HFFc6 (cell line): ENCODE measurements at regions not wholly inside any gene's neighbourhood (a gene's known extent, or its start where the extent isn't known, plus 50 kb on each side); places are given as distances from the start of the nearest gene placed in this dataset.

Experiments used
- DNase-seq: peaks from one replicate; pipeline ENCODE4 v3.0.0-alpha.2; 2018
- H3K27ac Mint-ChIP-seq: 2 replicates; pipeline ENCODE4 v1.8.0; 2020; ENCODE audit warnings: mild to moderate bottlenecking, mixed read lengths
- H3K27me3 Mint-ChIP-seq: 2 replicates; pipeline ENCODE4 v1.8.0; 2021; ENCODE audit warnings: mild to moderate bottlenecking, moderate library complexity, mixed read lengths; ENCODE audit not compliant: insufficient read depth
- H3K36me3 Mint-ChIP-seq: 2 replicates; pipeline ENCODE4 v1.8.0; 2021; ENCODE audit warnings: low read depth, mixed read lengths
- H3K4me1 Mint-ChIP-seq: 2 replicates; pipeline ENCODE4 v1.8.0; 2020; ENCODE audit warnings: low read depth, mixed read lengths
- H3K4me3 Mint-ChIP-seq: 2 replicates; pipeline ENCODE4 v1.8.0; 2020; ENCODE audit warnings: mild to moderate bottlenecking, moderate library complexity, mixed read lengths
- H3K9me3 Mint-ChIP-seq: 2 replicates; pipeline ENCODE4 v1.8.0; 2020; ENCODE audit warnings: mild to moderate bottlenecking, mixed read lengths
- TF ChIP-seq, protein P1 (sequence below): fragments of 200-600 bp; sonication (generic); IDR thresholded peaks from 2 replicates; pipeline ENCODE4 v1.5.0; 2021; ENCODE audit warnings: antibody characterized with exemption, mild to moderate bottlenecking

DNA sequence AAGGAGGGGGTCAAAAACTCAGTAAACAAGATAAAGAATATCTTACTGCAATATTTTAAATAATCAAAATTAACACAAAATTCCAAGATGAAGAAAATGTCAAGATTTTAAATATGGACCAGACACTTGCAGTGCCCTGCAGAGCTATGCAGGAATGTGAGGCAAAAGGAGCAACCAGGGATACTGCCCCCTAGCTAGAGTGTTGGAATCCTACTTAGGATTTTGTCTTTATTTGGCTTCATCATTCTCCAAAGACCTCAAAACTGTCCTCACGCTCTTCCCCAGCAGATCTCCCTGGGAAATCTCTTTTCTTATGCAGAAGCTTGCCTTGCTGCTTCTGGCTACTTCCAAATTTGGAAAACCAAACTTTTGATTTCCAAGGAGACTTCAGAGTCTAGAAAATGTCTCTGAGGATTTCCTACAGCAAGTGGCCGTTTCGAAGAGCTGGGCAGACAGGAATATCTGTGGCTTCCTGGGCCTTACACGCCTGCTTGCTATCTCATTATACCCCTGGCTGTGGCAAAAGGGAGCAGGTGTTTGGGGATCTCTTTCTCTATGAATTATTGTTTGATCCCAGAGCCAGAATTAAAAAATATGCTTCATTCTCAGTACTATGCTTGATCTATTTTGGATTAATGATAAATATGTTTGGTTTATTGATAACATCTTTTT lies 232.2 kb upstream of the BMPER start:
- TF ChIP-seq, protein P1, sequence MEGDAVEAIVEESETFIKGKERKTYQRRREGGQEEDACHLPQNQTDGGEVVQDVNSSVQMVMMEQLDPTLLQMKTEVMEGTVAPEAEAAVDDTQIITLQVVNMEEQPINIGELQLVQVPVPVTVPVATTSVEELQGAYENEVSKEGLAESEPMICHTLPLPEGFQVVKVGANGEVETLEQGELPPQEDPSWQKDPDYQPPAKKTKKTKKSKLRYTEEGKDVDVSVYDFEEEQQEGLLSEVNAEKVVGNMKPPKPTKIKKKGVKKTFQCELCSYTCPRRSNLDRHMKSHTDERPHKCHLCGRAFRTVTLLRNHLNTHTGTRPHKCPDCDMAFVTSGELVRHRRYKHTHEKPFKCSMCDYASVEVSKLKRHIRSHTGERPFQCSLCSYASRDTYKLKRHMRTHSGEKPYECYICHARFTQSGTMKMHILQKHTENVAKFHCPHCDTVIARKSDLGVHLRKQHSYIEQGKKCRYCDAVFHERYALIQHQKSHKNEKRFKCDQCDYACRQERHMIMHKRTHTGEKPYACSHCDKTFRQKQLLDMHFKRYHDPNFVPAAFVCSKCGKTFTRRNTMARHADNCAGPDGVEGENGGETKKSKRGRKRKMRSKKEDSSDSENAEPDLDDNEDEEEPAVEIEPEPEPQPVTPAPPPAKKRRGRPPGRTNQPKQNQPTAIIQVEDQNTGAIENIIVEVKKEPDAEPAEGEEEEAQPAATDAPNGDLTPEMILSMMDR, result peak; percentile 60
- no peak for DNase-seq
- no peaks in the 10 kb centered on the region for H3K36me3 Mint-ChIP-seq
- no peak overlapping the region for H3K4me3 Mint-ChIP-seq
- H3K27ac Mint-ChIP-seq, result no peak overlapping the region
- peaks cover 19% of the 10 kb centered on the region; the same call in 1 of the 2 replicates for H3K4me1 Mint-ChIP-seq
- no peaks in the 10 kb centered on the region for H3K9me3 Mint-ChIP-seq
- peaks cover 3% of the 10 kb centered on the region; the same call in 1 of the 2 replicates for H3K27me3 Mint-ChIP-seq

DNA sequence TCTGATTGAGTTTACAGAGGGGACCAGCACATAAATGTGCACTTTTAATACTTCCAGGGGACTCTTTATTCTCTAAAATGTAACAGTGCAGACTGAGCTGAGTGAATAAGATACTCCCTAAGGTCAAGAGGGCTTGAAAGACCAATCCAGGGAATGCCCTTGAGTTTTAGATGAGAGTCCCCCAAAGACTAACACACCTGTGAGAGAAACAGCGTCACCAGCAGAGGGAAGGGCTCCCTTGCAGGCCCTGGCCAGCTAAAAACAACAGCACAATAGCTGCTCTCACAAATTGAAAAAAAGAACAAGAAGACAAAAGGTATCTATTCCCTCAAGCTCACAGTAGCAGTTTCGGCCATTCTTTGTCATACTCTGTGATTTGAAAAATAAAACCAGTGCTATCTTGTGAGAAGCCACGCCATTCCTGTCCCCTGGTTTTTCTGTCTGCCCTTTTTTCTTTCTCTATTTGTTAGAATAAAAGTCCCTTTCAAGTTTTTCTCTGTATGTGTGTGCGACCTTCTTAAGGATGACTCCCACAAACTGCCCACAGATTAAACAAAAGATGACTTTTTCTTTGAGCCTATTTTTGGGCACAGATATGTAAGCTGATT lies 230.4 kb upstream of the BMPER start:
- TF ChIP-seq, protein P1, result no peak
- no peak overlapping the region for H3K27ac Mint-ChIP-seq
- H3K9me3 Mint-ChIP-seq, result no peaks in the 10 kb centered on the region
- peaks cover 11% of the 10 kb centered on the region; the same call in 1 of the 2 replicates for H3K4me1 Mint-ChIP-seq
- H3K4me3 Mint-ChIP-seq, result no peak overlapping the region
- H3K36me3 Mint-ChIP-seq, result no peaks in the 10 kb centered on the region
- no peaks in the 10 kb centered on the region; the same call in 1 of the 2 replicates for H3K27me3 Mint-ChIP-seq
- DNase-seq, result no peak

DNA sequence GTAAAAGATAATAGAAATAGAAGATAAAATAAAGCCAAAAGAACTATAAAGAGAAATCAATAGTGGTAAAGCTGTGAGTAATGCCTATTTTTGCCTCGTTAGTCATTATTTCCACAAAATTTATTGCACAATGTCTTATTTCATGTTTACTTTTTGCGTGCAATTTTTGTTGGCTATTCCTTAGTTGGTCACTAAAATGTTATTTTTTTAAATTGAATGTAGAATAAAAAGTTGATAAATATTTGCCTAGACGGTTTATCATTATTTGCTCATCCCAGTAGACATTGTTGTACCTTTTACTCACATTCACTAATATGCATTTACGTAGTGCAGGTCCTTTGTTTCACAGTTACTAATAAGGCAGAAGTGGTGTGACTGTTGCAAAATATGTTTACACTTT lies 227.8 kb upstream of the BMPER start:
- DNase-seq, result no peak
- H3K27me3 Mint-ChIP-seq, result no peaks in the 10 kb centered on the region; the same call in 1 of the 2 replicates
- TF ChIP-seq, protein P1, result no peak
- H3K9me3 Mint-ChIP-seq, result no peaks in the 10 kb centered on the region
- H3K4me1 Mint-ChIP-seq, result peaks cover 11% of the 10 kb centered on the region; the same call in 1 of the 2 replicates
- H3K4me3 Mint-ChIP-seq, result no peak overlapping the region
- H3K27ac Mint-ChIP-seq, result no peak overlapping the region
- H3K36me3 Mint-ChIP-seq, result no peaks in the 10 kb centered on the region

DNA sequence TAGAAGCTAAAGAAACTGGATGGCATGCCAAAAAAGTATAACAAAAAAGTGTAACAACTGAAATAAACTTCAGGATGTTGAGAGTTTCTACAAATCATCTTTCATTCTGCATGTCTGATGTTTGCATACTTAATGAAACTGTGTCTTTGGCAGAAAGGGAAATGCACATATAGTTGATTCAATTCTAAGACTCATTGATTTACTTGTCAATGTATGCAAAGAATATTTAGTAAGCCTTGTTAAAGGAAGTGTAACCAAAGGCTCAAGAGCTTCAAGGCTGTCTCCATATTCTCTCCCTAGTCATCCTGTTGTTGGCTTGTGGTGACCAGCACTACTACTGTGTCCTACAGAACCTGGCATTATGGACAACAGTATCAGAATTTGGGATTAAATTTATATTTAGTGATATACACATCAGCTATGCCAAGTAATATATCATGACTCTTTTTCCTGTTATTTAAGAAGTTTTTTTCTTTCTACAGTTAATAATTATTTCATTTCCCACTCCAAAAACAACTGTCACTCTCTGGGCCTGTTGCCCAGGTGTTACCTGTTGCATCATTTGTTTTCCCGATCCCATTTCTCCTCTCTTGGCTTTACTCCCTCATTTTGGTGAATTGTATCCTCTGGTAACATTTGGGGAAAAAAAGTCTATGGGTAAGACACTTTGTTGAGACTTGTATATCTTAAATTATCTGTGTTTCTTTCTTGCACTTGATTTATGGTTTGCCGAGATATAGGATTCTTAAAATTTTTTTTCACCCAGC lies 226.6 kb upstream of the BMPER start:
- Mint-ChIP-seq H3K27ac (no peak overlapping the region), H3K27me3 (no peaks in the 10 kb centered on the region; the same call in 1 of the 2 replicates), H3K36me3 (no peaks in the 10 kb centered on the region), H3K4me3 (no peak overlapping the region), H3K9me3 (no peaks in the 10 kb centered on the region), H3K4me1 (peaks cover 11% of the 10 kb centered on the region; the same call in 1 of the 2 replicates)
- DNase-seq, result no peak
- TF ChIP-seq, protein P1, result no peak

DNA sequence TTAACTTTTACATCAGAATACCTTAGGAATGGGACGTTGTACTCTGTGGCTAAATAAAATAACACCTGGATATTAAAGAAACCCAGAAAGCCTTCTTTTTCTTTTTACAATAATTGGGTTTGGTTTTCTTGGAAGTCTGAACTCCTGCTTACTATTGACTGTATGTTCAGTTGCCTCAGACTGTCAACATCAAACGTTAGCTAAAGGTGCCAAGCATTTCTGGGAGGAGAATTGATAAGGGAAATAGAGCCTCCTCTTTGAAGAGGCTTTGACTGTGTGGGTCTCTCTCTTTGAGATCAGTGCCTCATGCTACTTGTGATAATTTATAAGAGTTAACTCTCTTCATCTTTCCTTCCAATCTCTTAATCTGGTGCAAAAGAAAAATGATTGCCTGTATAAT lies 224.7 kb upstream of the BMPER start:
- H3K36me3 Mint-ChIP-seq, result no peaks in the 10 kb centered on the region

More for the DNA sequence above, 224.7 kb upstream of the BMPER start:
- H3K4me3 Mint-ChIP-seq, result no peak overlapping the region
- H3K4me1 Mint-ChIP-seq, result peaks cover 11% of the 10 kb centered on the region; the same call in 1 of the 2 replicates
- peaks cover 2% of the 10 kb centered on the region; the same call in 1 of the 2 replicates for H3K27me3 Mint-ChIP-seq
- no peak for DNase-seq
- H3K27ac Mint-ChIP-seq, result no peak overlapping the region
- no peaks in the 10 kb centered on the region for H3K9me3 Mint-ChIP-seq
- TF ChIP-seq, protein P1, result no peak
